H1 (cell line): ENCODE measurements at regions not wholly inside any gene's neighbourhood (a gene's known extent, or its start where the extent isn't known, plus 50 kb on each side); places are given as distances from the start of the nearest gene placed in this dataset.

ENCODE experiments used
- CTCF ChIA-PET: fragments of 300-600 bp; sonication (Branson Sonifier 250); formaldehyde crosslinking; loops from one replicate; lab custom pipeline; 2021; ENCODE audit not compliant: partially characterized antibody; lab: Charles Lee
- POLR2A ChIA-PET: fragments of 300-600 bp; sonication (Branson Sonifier 250); formaldehyde crosslinking; loops from one replicate; lab custom pipeline; 2021; ENCODE audit warnings: inconsistent platforms; ENCODE audit not compliant: partially characterized antibody; lab: Charles Lee
- DNase-seq, 2 experiments: peaks; one replicate each; pipeline versions ENCODE4 v3.0.0 to v3.0.0-alpha.2; 2010 to 2022; ENCODE audit warnings: low spot score in 2 of 2, low read depth in 1 of 2, mixed read lengths in 1 of 2
- FAIRE-seq: peaks from 2 replicates; lab custom pipeline; 2011; peaks lifted over from hg19 to GRCh38; lab: Jason Lieb, UNC
- H2AFZ ChIP-seq: 2 replicates; pipeline ENCODE4 v1.8.1; 2012; ENCODE audit warnings: low read length, inconsistent platforms
- H2AK5ac ChIP-seq: 2 replicates; pipeline ENCODE4 v1.6.1; 2013; ENCODE audit warnings: low read depth, low read length
- H2BK120ac ChIP-seq: replicated peaks from 2 replicates; pipeline ENCODE3; 2013; ENCODE audit warnings: low read depth, low read length, inconsistent platforms
- H2BK12ac ChIP-seq: 2 replicates; pipeline ENCODE4 v1.6.1; 2013; ENCODE audit warnings: low read depth, low read length
- H2BK15ac ChIP-seq: 2 replicates; pipeline ENCODE4 v1.6.1; 2013; ENCODE audit warnings: low read length
- H2BK20ac ChIP-seq: 2 replicates; pipeline ENCODE4 v1.6.1; 2013; ENCODE audit warnings: low read length
- H2BK5ac ChIP-seq: 2 replicates; pipeline ENCODE4 v1.6.1; 2013; ENCODE audit warnings: low read depth, low read length
- H3K14ac ChIP-seq: 2 replicates; pipeline ENCODE4 v1.6.1; 2013; ENCODE audit warnings: inconsistent platforms; ENCODE audit not compliant: insufficient read length
- H3K18ac ChIP-seq: 2 replicates; pipeline ENCODE4 v1.6.1; 2013; ENCODE audit warnings: low read length; ENCODE audit errors: extremely low read depth
- H3K23ac ChIP-seq: 2 replicates; pipeline ENCODE4 v1.6.1; 2013; ENCODE audit warnings: inconsistent platforms; ENCODE audit not compliant: insufficient read length
- H3K23me2 ChIP-seq: 2 replicates; pipeline ENCODE4 v1.6.1; 2013; ENCODE audit warnings: low read depth, low read length
- H3K27ac ChIP-seq: 2 replicates; pipeline ENCODE4 v1.6.1; 2011; ENCODE audit warnings: low read depth, low read length, inconsistent platforms
- H3K27me3 ChIP-seq, 4 experiments: replicated peaks in 1 of 4; 1 replicate in 1 of 4; 2 replicates in 3 of 4; pipeline versions ENCODE4 v1.6.1 to v1.8.1; 2011 to 2013; ENCODE audit warnings: low read length in 3 of 4, mild to moderate bottlenecking in 3 of 4, inconsistent platforms in 2 of 4, mixed read lengths in 2 of 4, moderate library complexity in 1 of 4; ENCODE audit not compliant: control insufficient read depth in 3 of 4, insufficient read depth in 3 of 4; ENCODE audit errors: extremely low read depth in 1 of 4
- H3K36me3 ChIP-seq, 4 experiments: 2 replicates each; pipeline versions ENCODE4 v1.6.1 to v1.8.1; 2011 to 2013; ENCODE audit warnings: mild to moderate bottlenecking in 4 of 4, low read length in 3 of 4, moderate library complexity in 2 of 4, control low read depth in 1 of 4, inconsistent platforms in 1 of 4; ENCODE audit not compliant: insufficient read depth in 4 of 4, control insufficient read depth in 2 of 4
- H3K4ac ChIP-seq: replicated peaks from 2 replicates; pipeline ENCODE3; 2013; ENCODE audit warnings: low read length, low read depth, mixed read lengths, inconsistent platforms; ENCODE audit not compliant: insufficient read length
- H3K4me1 ChIP-seq, 4 experiments: replicated peaks in 1 of 4; 1 replicate in 1 of 4; 2 replicates in 3 of 4; pipeline versions ENCODE4 v1.6.1 to v1.8.1; 2011 to 2013; ENCODE audit warnings: low read length in 3 of 4, inconsistent platforms in 2 of 4, mixed read lengths in 1 of 4; ENCODE audit not compliant: insufficient read depth in 4 of 4, control insufficient read depth in 3 of 4
- H3K4me2 ChIP-seq, 2 experiments: 2 replicates each; pipeline versions ENCODE4 v1.6.1 to v1.8.1; 2011 to 2013; ENCODE audit warnings: low read depth in 2 of 2, low read length in 2 of 2, control low read depth in 1 of 2, inconsistent platforms in 1 of 2, mild to moderate bottlenecking in 1 of 2; ENCODE audit not compliant: insufficient read depth in 1 of 2
- H3K4me3 ChIP-seq, 4 experiments: fragments of 200-600, 300-600 bp in 1 of 4; sonication (generic), shearing (Covaris generic), sonication (Bioruptor Twin) in 1 of 4; 2 replicates each; pipeline versions ENCODE4 v1.5.1 to v1.8.1; 2011 to 2016; ENCODE audit warnings: low read length in 4 of 4, low read depth in 3 of 4, control low read depth in 2 of 4, inconsistent platforms in 2 of 4, mild to moderate bottlenecking in 2 of 4, mixed read lengths in 1 of 4, moderate library complexity in 1 of 4; ENCODE audit not compliant: insufficient read depth in 2 of 4; ENCODE audit errors: extremely low read depth in 1 of 4
- H3K56ac ChIP-seq: replicated peaks from 2 replicates; pipeline ENCODE3; 2013; ENCODE audit warnings: low read depth, mild to moderate bottlenecking, mixed read lengths, low read length, inconsistent platforms; ENCODE audit not compliant: insufficient read length
- H3K79me1 ChIP-seq: 2 replicates; pipeline ENCODE4 v1.6.1; 2013; ENCODE audit warnings: low read depth, low read length, control low read depth
- H3K79me2 ChIP-seq, 2 experiments: 2 replicates each; pipeline versions ENCODE4 v1.6.1 to v1.8.1; 2012 to 2013; ENCODE audit warnings: low read length in 2 of 2, mild to moderate bottlenecking in 2 of 2, inconsistent platforms in 1 of 2; ENCODE audit not compliant: insufficient read depth in 2 of 2, control insufficient read depth in 1 of 2
- H3K9ac ChIP-seq, 4 experiments: replicated peaks in 1 of 4; 1 replicate in 1 of 4; 2 replicates in 3 of 4; pipeline versions ENCODE4 v1.6.1 to v1.8.1; 2011 to 2013; ENCODE audit warnings: low read depth in 3 of 4, low read length in 3 of 4, control low read depth in 2 of 4, mild to moderate bottlenecking in 2 of 4, moderate library complexity in 2 of 4, inconsistent platforms in 1 of 4; ENCODE audit errors: extremely low read depth in 1 of 4
- H3K9me3 ChIP-seq, 2 experiments: 2 replicates each; pipeline versions ENCODE4 v1.6.1 to v1.8.1; 2012 to 2013; ENCODE audit warnings: mild to moderate bottlenecking in 2 of 2, moderate library complexity in 2 of 2, control low read depth in 1 of 2, inconsistent platforms in 1 of 2, low read depth in 1 of 2, low read length in 1 of 2, mixed read lengths in 1 of 2; ENCODE audit not compliant: insufficient read depth in 2 of 2
- H4K20me1 ChIP-seq, 2 experiments: replicated peaks in 1 of 2; 2 replicates each; pipeline versions ENCODE3 to v1.8.1; 2011 to 2013; ENCODE audit warnings: inconsistent platforms in 2 of 2, low read length in 2 of 2, mild to moderate bottlenecking in 1 of 2; ENCODE audit not compliant: insufficient read depth in 2 of 2, control insufficient read depth in 1 of 2
- H4K5ac ChIP-seq: 2 replicates; pipeline ENCODE4 v1.6.1; 2013; ENCODE audit warnings: low read length, low read depth, mixed read lengths, inconsistent platforms; ENCODE audit not compliant: insufficient read length
- H4K8ac ChIP-seq: 2 replicates; pipeline ENCODE4 v1.8.0; 2013; ENCODE audit warnings: mild to moderate bottlenecking, moderate library complexity, low read length, inconsistent platforms; ENCODE audit not compliant: insufficient read depth; ENCODE audit errors: extremely low read depth
- H4K91ac ChIP-seq: replicated peaks from 2 replicates; pipeline ENCODE3; 2013; ENCODE audit warnings: low read length, mixed read lengths, inconsistent platforms; ENCODE audit not compliant: insufficient read length
- BACH1 ChIP-seq: IDR thresholded peaks from 2 replicates; pipeline ENCODE4 v1.6.1; 2012; ENCODE audit warnings: low read length, improper control_type of control experiment
- CHD2 ChIP-seq: IDR thresholded peaks from 2 replicates; pipeline ENCODE4 v1.6.1; 2012; ENCODE audit warnings: low read length, improper control_type of control experiment
- EP300 ChIP-seq, 2 experiments: IDR thresholded peaks; 1 replicate in 1 of 2; 2 replicates in 1 of 2; pipeline ENCODE4 v1.6.1; 2011 to 2012; ENCODE audit warnings: low read depth in 2 of 2, low read length in 2 of 2, mild to moderate bottlenecking in 2 of 2, borderline replicate concordance in 1 of 2, inconsistent platforms in 1 of 2, moderate library complexity in 1 of 2
- RBBP5 ChIP-seq: IDR thresholded peaks from 2 replicates; pipeline ENCODE4 v1.7.1; 2012; ENCODE audit warnings: low read depth, mild to moderate bottlenecking, inconsistent platforms, low read length, moderate library complexity, borderline replicate concordance
- SRF ChIP-seq: IDR thresholded peaks from 2 replicates; pipeline ENCODE4 v1.6.1; 2011; ENCODE audit warnings: mild to moderate bottlenecking, low read depth, low read length, moderate library complexity
- WGBS, 2 experiments: shearing (Covaris generic) in 1 of 2; methylation state at CpG; one replicate each; pipeline versions ENCODE4 v1.1.6 to v1.1.7; 2013 to 2015; ENCODE audit warnings: low lambda C conversion rate in 2 of 2, mixed read lengths in 2 of 2, inconsistent platforms in 1 of 2, low coverage in 1 of 2, missing lambda C conversion rate in 1 of 2; ENCODE audit not compliant: insufficient replicate concordance in 2 of 2, insufficient coverage in 1 of 2, insufficient read length in 1 of 2; ENCODE audit errors: extremely low coverage in 1 of 2, missing lambda C conversion rate in 1 of 2; 5-methylcytosine and 5-hydroxymethylcytosine counted together

GRCh38 chr13:29676535-29676934 lies 81.0 kb upstream of the SLC7A1 start:
- Histone ChIP-seq H3K79me2 (no peaks in the 10 kb centered on the region), H3K4ac (no peak overlapping the region), H3K4me3 (no peak overlapping the region), H3K23me2 (no peaks in the 10 kb centered on the region), H3K23ac (no peak overlapping the region), H4K20me1 (no peaks in the 10 kb centered on the region), H2BK15ac (no peak overlapping the region), H4K91ac (no peak overlapping the region), H4K8ac (no peak overlapping the region), H3K14ac (no peak overlapping the region), H2AK5ac (no peak overlapping the region), H3K9ac (no peak overlapping the region), H3K27ac (no peak overlapping the region), H3K56ac (no peak overlapping the region), H3K4me2 (no peak overlapping the region), H3K9me3 (no peaks in the 10 kb centered on the region), H3K18ac (no peak overlapping the region), H3K4me1 (peaks cover 0 to 3% (median 0%) of the 10 kb centered on the region in 4 experiments; a peak in 1 of 7 replicates), H3K36me3 (no peaks in the 10 kb centered on the region), H4K5ac (no peak overlapping the region), H3K27me3 (no peaks in the 10 kb centered on the region), H3K79me1 (no peaks in the 10 kb centered on the region), H2BK120ac (no peak overlapping the region), H2BK12ac (no peak overlapping the region), H2BK5ac (no peak overlapping the region), H2AFZ (peak overlapping the region; percentile 18; the same call in 1 of the 2 replicates), H2BK20ac (no peak overlapping the region)
- TF ChIP-seq CHD2: no peak
- no peak for TF ChIP-seq BACH1
- no peak for TF ChIP-seq RBBP5
- no peak for TF ChIP-seq EP300 (IDR thresholded peaks at IDR 0.05; ENCODE audit: borderline replicate concordance in 1 of 2, low read depth in 2 of 2, low read length in 2 of 2)
- no peak for TF ChIP-seq SRF
- no peak for DNase-seq
- CTCF ChIA-PET: interaction anchor here (0.7 to 1.3 kb wide), 2 partner anchors 9 to 574 kb away, joined by 3 to 6 read pairs; no protein-coding TSS in a partner anchor
- POLR2A ChIA-PET: interaction anchor here (1.5 kb wide), 1 partner anchor 81 kb away, joined by 4 read pairs; the partner anchor contains the start of gene SLC7A1
- WGBS, 2 experiments: 84% methylated on average over 4 of the region's 4 CpGs; no CpG with 5 or more reads in 1 of the 2 experiments
- FAIRE-seq: no peak
